Activated T-helper 1 cell treated with anti-CD3 and anti-CD28 coated beads, Interleukin-12 subunit alpha, Interleukin-12 subunit beta, Interleukin-2, Interleukin-4 antibody, amounts not matched to agents 30 ng/mL and 10 ng/mL and 1 ng/mL, durations not matched to agents 14 hours and 24 hours and 36 hours (primary cell): ENCODE measurements at regions not wholly inside any gene's neighbourhood (a gene's known extent, or its start where the extent isn't known, plus 50 kb on each side); places are given as distances from the start of the nearest gene placed in this dataset.
"Not testable (repeated sequence)": the region's sequence is repeated elsewhere in the genome, so short reads cannot be mapped to it uniquely, and the experiment has no call there.

Experiments used
- DNase-seq: peaks from one replicate; pipeline ENCODE4 v3.0.0; 2021; ENCODE audit warnings: low spot score
- H3K27ac Mint-ChIP-seq: one replicate; pipeline ENCODE4 v1.8.0; 2021; ENCODE audit warnings: mild to moderate bottlenecking, mixed read lengths
- H3K27me3 Mint-ChIP-seq: one replicate; pipeline ENCODE4 v1.8.0; 2022; ENCODE audit warnings: mild to moderate bottlenecking, moderate library complexity, mixed read lengths; ENCODE audit not compliant: insufficient read depth
- H3K36me3 Mint-ChIP-seq: one replicate; pipeline ENCODE4 v1.8.0; 2021; ENCODE audit warnings: low read depth, mixed read lengths
- H3K4me1 Mint-ChIP-seq: one replicate; pipeline ENCODE4 v1.8.0; 2021; ENCODE audit warnings: low read depth, mixed read lengths
- H3K4me3 Mint-ChIP-seq: one replicate; pipeline ENCODE4 v1.8.0; 2021; ENCODE audit warnings: mild to moderate bottlenecking, moderate library complexity, mixed read lengths
- H3K9me3 Mint-ChIP-seq: one replicate; pipeline ENCODE4 v1.8.0; 2021; ENCODE audit warnings: mixed read lengths
- intact Hi-C: fragments of 100-400 bp; cut with micrococcal nuclease; formaldehyde crosslinking; loops from one replicate; pipeline ENCODE4 v1.15.1; 2024

DNA sequence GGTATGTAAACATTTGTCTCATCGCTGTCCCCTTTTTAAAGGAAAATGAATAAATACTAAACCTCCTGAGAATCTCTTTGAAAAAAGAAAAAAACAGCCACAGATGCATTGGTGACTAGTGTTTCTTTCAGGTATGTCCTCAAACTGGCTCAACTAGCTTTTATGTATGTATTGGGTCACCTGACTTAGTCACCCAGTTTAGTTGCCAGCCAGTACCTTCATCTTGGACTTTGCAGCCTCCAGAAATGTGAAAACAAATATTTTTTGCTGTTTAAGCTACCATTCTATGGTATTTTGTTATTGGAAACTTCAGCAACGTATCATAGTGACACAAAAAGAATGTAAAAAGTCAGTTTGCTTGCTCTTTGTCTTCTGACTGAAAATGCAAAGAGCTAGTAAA is 1263.5 kb downstream of the FAM133A start:
- no peaks in the 10 kb centered on the region for H3K36me3 Mint-ChIP-seq

GRCh38 chrX:94942603-94943002 is 1268.6 kb downstream of the FAM133A start:
- Mint-ChIP-seq H3K27ac (no peak overlapping the region), H3K9me3 (peaks cover 11% of the 10 kb centered on the region), H3K27me3 (no peaks in the 10 kb centered on the region), H3K36me3 (no peaks in the 10 kb centered on the region), H3K4me3 (no peak overlapping the region), H3K4me1 (no peaks in the 10 kb centered on the region)
- DNase-seq: no peak
- intact Hi-C loops: no loop called here

More for the DNA sequence above, 1263.5 kb downstream of the FAM133A start:
- DNase-seq: no peak
- Mint-ChIP-seq H3K9me3 (peaks cover 3% of the 10 kb centered on the region), H3K4me1 (no peaks in the 10 kb centered on the region), H3K27me3 (no peaks in the 10 kb centered on the region), H3K27ac (no peak overlapping the region), H3K4me3 (no peak overlapping the region)
- intact Hi-C loops: no loop called here

- H3K27me3 Mint-ChIP-seq, H3K4me3 Mint-ChIP-seq, H3K27ac Mint-ChIP-seq, H3K36me3 Mint-ChIP-seq, DNase-seq, intact Hi-C loops, H3K4me1 Mint-ChIP-seq: not testable (repeated sequence)
- peaks cover 11% of the 10 kb centered on the region for H3K9me3 Mint-ChIP-seq
Observed at GRCh38 chrX:94946137-94946536, 1272.1 kb downstream of the FAM133A start.

- Mint-ChIP-seq H3K4me3 (no peak overlapping the region), H3K9me3 (no peaks in the 10 kb centered on the region), H3K36me3 (no peaks in the 10 kb centered on the region), H3K27ac (no peak overlapping the region), H3K4me1 (no peaks in the 10 kb centered on the region), H3K27me3 (no peaks in the 10 kb centered on the region)
- DNase-seq: no peak
- intact Hi-C loops: no loop called here
Observed at GRCh38 chrX:94961730-94962129, 1287.7 kb downstream of the FAM133A start.

DNA sequence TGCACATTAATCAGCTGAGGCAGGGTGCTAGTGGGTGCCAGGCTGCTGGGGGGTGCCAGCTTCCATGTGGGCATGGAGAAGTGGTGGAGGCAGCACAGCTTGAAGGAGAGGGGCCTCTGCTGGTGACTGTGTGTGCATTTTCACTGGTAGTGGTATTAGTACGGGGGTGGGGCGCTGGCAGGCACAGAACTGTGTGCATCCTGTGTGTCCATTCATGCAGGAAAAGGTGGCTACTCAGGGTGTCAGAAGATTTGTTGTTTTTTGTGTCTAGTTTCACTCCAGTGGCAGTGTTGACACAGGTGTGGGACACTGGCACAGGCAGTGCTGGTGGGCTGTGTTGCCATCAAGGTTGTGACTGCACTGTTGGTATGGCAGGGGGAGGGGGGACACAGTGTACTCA is 1303.6 kb downstream of the FAM133A start:
- intact Hi-C loops: no loop called here
- no peaks in the 10 kb centered on the region for H3K4me1 Mint-ChIP-seq
- H3K27ac Mint-ChIP-seq: no peak overlapping the region
- no peaks in the 10 kb centered on the region for H3K36me3 Mint-ChIP-seq
- no peak for DNase-seq
- H3K27me3 Mint-ChIP-seq: no peaks in the 10 kb centered on the region
- no peak overlapping the region for H3K4me3 Mint-ChIP-seq
- H3K9me3 Mint-ChIP-seq: no peaks in the 10 kb centered on the region

DNA sequence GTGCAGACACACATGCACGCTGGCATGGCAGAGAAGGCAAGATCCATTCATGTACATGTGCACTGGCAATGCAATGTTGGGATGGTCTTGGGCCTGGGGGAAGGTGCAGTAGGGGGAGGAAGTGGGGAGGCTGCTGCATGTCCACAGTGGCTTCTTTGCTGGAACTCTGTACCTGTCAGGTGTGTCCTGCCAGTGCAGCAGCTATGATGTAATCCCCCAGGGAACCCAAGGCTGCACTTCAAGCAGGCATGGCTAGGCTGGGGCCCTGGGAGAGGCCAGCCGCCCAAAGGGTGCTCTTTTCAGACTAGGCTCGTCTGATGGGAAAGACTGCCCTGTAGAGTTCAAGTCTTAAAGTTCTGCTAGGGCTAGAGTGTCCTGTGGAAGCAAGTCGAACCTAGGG is 1304.0 kb downstream of the FAM133A start:
- Mint-ChIP-seq H3K4me3 (no peak overlapping the region), H3K27ac (no peak overlapping the region), H3K4me1 (no peaks in the 10 kb centered on the region), H3K9me3 (no peaks in the 10 kb centered on the region), H3K36me3 (no peaks in the 10 kb centered on the region), H3K27me3 (no peaks in the 10 kb centered on the region)
- intact Hi-C loops: no loop called here
- no peak for DNase-seq
